CD4-positive, alpha-beta T cell treated with Interleukin-6 for 4 hours (primary cell): ENCODE measurements at regions not wholly inside any gene's neighbourhood (a gene's known extent, or its start where the extent isn't known, plus 50 kb on each side); places are given as distances from the start of the nearest gene placed in this dataset.

ENCODE experiments used
- DNase-seq: peaks from one replicate; pipeline ENCODE4 v3.0.0-alpha.2; 2020; ENCODE audit warnings: mixed read lengths

GRCh38 chr15:96020797-96021196 lies 309.7 kb upstream of the NR2F2 start:
- DNase-seq: no peak

- no peak for DNase-seq
Measured at GRCh38 chr15:96023081-96023480, 307.4 kb upstream of the NR2F2 start.

- DNase-seq: no peak
Measured at GRCh38 chr15:96027501-96027900, 303.0 kb upstream of the NR2F2 start.

- DNase-seq: no peak
Measured at GRCh38 chr15:96028620-96029019, 301.9 kb upstream of the NR2F2 start.

- no peak for DNase-seq
Measured at GRCh38 chr15:96029172-96029571, 301.3 kb upstream of the NR2F2 start.

GRCh38 chr15:96031426-96032110 lies 298.9 kb upstream of the NR2F2 start:
- no peak for DNase-seq

- no peak for DNase-seq
Measured at GRCh38 chr15:96035091-96035490, 295.4 kb upstream of the NR2F2 start.

GRCh38 chr15:96035635-96036034 lies 294.9 kb upstream of the NR2F2 start:
- DNase-seq: no peak

GRCh38 chr15:96037584-96037983 lies 292.9 kb upstream of the NR2F2 start:
- no peak for DNase-seq

- no peak for DNase-seq
Measured at GRCh38 chr15:96038131-96038530, 292.4 kb upstream of the NR2F2 start.

GRCh38 chr15:96038650-96039049 lies 291.9 kb upstream of the NR2F2 start:
- DNase-seq: no peak

GRCh38 chr15:96041982-96042733 lies 288.3 kb upstream of the NR2F2 start:
- DNase-seq: no peak

GRCh38 chr15:96042734-96043224 lies 287.7 kb upstream of the NR2F2 start:
- DNase-seq: no peak

- no peak for DNase-seq
Measured at GRCh38 chr15:96043591-96044171, 286.8 kb upstream of the NR2F2 start.

- DNase-seq: no peak
Measured at GRCh38 chr15:96046620-96047240, 283.8 kb upstream of the NR2F2 start.

GRCh38 chr15:96047255-96047931 lies 283.1 kb upstream of the NR2F2 start:
- DNase-seq: no peak

GRCh38 chr15:96049323-96049722 lies 281.2 kb upstream of the NR2F2 start:
- no peak for DNase-seq

GRCh38 chr15:96049766-96050165 lies 280.7 kb upstream of the NR2F2 start:
- DNase-seq: no peak

GRCh38 chr15:96051598-96051997 lies 278.9 kb upstream of the NR2F2 start:
- DNase-seq: no peak

GRCh38 chr15:96052154-96052553 lies 278.3 kb upstream of the NR2F2 start:
- DNase-seq: no peak

- DNase-seq: no peak
Measured at GRCh38 chr15:96052572-96053030, 277.9 kb upstream of the NR2F2 start.

GRCh38 chr15:96053031-96053780 lies 277.3 kb upstream of the NR2F2 start:
- DNase-seq: no peak
